HG03378 (cell line): ENCODE measurements at regions not wholly inside any gene's neighbourhood (a gene's known extent, or its start where the extent isn't known, plus 50 kb on each side); places are given as distances from the start of the nearest gene placed in this dataset.
"Not testable (repeated sequence)": the region's sequence is repeated elsewhere in the genome, so short reads cannot be mapped to it uniquely, and the experiment has no call there.

Experiments
- ATAC-seq: cut with Tn5 transposase; IDR thresholded peaks from one replicate; pipeline ENCODE4 v1.9.1; 2021; ENCODE audit warnings: mild to moderate bottlenecking, moderate library complexity; ENCODE audit not compliant: unreplicated experiment

DNA sequence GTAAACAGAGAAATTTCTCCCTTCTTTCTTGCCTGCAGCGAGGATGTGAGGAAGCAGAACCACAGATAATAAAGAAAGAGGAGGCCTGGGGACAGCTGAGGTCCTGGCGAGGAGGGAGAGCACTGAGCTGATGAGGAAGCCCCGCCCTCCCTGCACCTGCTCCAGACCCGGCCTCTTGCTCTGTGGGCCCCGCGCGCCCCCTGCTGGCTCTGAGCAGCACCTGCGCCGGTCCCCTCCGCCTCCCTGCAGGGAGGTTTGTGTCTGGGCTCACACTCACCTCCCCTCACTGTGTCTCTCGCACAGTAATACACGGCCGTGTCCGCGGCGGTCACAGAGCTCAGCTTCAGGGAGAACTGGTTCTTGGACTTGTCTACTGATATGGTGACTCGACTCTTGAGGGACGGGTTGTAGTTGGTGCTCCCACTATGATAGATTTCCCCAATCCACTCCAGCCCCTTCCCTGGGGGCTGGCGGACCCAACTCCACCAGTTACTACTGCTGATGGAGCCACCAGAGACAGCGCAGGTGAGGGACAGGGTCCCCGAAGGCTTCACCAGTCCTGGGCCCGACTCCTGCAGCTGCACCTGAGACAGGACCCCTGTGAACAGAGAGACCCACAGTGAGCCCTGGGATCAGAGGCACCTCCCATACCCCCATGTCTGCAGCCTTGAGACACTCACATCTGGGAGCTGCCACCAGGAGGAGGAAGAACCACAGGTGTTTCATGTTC is 485.4 kb downstream of the TMEM121 start:
- not testable (repeated sequence) for ATAC-seq

DNA sequence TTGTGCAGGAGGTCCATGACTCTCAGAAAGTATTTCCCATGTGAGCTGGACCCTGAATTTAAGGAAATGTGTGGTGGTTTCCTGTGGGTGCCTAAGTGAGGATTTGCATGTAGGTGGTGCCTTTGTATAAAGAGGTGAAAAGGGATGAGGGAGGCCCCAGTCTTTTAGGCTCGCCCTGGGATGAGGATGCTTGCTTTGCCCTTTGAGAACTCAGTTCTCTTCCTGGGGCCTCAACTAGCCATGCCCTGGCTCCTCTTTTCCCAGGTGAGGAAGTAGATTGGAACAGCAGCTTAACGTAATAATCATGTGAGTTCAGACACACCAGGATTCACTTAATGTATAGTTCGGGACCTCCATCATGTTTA is 486.0 kb downstream of the TMEM121 start:
- ATAC-seq = not testable (repeated sequence)

DNA sequence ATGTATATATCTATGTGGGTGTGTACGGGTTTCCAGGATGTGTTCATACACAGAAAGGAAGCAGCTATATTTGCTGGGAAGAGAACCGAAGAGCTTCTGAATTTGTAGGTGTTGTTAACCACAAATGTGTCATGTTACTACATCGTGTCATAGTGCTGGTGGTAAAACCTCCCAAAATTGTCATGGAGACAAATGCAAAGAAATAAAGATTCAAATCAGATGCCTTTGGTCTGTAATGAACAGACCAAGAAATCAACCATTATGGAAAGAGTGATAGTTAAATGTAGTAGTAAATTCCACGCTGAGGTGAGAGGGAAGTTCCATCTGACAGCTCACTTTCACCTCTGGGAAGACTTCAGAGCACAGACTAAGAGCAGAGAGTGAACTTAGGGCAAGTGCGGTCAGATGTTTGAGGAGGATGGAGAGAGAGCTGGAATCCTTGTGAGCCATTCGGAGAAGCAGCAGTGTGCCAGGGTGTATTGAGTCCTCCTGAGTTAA is 487.5 kb downstream of the TMEM121 start:
- no peak for ATAC-seq

DNA sequence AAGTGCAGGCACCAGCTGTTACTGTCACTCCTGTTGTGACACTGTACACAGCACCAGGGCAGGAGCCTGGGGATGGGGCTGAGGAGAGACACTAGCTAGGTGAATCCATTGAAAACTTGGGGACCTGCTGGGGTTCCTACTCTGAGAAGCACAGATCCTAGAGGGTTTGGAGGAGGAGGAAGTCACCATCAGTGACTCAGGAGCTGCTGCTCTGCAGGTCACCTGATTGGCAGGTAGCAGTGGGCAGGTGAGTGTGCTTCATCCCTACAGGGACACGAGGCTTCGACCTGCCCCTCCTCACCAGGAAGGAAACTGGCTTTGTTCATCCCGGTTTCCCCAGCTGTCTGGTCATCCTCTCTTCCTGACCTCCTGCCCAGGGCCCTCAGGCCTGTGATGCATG is 491.6 kb downstream of the TMEM121 start:
- not testable (repeated sequence) for ATAC-seq

DNA sequence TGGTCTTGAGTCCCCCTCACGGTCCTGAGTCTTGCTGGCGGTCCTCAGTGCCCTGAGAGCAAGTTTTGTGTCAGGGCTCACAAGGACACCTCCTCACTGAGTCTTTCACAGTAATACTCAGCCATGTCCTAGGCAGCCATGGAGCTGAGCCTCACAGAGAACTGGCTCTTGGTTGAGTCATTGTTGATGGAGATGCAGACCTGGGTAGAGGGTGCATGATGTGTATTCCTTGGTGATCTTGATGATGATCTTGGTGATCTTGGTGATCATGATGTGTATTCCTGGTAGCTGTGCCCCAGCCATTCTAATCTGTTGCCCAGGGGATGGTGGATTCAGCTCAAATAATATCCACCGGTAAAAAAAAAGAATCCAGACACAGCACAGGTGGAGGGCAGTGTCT is 495.4 kb downstream of the TMEM121 start:
- no peak for ATAC-seq

DNA sequence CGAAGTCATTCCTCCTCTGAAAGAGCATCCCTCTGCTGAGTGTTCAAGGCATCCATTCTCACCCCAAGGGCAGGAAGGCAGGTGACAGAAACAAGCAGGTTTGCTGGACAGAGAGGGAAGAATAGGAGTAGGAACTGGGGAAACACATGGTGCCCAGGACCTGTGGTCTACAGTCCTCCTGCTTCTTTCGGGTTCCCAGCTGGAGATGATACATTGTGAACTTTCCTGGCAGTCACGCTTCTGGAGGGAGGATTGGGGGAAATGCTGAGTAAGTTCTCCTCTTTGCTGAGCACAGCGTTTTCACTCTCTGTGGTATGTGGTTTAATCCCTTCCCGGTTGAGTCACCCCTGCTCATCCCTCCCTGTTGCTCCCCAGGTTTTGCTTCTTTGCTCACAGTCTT is 496.3 kb downstream of the TMEM121 start:
- ATAC-seq = not testable (repeated sequence)

DNA sequence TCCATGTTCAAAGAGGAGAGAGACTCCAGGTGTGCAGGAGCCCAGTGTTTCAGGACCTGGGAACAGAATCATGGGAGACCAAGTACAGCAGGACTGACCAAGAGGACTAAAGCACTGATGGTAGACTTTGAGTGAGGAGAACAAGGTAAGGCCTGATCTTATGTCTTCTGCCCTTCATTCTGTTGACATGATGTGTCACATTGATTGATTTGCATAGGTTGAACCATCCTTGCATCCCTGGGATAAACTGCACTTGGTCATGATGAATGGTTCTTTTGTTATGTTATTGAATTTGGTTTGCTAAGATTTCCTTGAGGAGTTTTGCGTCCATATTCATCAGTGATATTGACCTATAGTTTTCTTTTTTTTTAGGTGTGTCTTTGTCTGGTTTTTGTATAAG is 497.0 kb downstream of the TMEM121 start:
- ATAC-seq = no peak

DNA sequence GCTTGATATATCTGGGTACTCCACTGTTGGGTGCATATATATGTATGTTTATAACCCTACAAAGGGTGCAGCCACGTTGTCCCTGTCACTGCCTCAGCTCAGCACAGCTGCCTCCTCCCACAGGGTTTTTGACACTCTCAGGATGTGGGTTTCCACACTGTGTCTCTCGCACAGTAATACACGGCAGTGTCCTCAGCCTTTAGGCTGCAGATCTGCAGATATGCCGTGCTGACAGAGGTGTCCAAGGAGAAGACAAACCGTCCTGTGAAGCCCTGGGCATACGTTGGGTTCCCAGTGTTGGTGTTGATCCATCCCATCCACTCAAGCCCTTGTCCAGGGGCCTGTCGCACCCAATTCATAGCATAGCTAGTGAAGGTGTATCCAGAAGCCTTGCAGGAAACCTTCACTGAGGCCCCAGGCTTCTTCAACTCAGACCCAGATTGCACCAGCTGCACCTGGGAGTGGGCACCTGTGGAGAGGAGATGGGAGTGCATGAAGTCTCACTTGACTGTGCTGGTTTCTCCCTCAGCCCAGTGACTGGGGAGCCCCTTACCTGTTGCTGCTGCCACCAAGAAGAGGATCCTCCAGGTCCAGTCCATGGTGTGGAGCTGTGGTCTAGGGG is 498.7 kb downstream of the TMEM121 start:
- ATAC-seq = no peak

DNA sequence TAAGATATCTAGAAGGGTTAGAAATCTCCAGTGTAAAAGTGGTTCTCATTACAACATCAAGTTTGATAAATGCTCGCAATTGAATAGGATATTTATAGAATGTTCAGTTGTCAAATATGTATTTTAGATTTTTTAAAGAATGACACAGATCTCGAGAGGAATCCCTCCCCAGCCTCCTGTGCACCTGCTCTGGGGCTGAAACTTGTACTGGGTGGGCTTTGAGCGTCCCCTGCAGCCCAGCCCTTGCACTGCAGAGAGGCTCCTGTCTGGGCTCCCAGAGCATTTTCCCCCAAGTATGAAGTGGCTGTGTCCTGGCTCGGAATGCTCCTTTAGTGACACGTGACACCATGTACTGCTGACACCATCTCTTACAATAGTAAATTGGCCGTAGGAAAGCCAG is 499.6 kb downstream of the TMEM121 start:
- no peak for ATAC-seq

DNA sequence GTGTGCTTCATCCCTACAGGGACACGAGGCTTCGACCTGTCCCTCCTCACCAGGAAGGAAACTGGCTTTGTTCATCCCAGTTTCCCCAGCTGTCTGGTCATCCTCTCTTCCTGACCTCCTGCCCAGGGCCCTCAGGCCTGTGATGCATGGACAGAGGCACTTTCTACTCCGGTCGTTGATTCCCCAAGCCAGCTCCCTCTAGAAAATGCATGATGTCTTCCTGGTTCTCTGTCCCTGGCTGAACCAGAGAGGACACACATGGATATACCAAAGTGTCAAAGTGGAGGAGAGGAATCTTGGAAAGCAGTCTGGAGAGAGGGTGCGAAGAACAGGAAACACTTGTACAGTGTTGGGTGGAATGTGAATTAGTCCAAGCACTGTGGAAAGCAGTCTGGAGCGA is 501.4 kb downstream of the TMEM121 start:
- ATAC-seq = not testable (repeated sequence)

DNA sequence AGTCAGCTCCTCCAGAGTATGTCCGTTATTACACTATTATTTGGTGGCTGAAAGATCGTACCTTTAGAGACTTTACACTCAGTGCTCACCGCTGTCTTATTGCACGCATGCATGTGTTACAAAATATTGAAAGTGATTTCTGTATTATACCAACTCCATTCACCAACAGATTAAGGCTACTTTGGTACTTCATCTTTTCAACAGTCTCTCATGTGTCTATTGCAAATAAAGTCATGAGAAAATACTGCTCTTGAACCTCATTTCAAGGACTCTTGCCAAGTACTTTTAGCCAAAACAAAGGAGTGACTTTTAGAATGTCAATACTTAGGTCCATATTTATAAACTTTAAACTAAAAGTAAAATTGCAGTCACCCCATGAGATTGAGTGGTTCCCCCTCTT is 503.6 kb downstream of the TMEM121 start:
- no peak for ATAC-seq

DNA sequence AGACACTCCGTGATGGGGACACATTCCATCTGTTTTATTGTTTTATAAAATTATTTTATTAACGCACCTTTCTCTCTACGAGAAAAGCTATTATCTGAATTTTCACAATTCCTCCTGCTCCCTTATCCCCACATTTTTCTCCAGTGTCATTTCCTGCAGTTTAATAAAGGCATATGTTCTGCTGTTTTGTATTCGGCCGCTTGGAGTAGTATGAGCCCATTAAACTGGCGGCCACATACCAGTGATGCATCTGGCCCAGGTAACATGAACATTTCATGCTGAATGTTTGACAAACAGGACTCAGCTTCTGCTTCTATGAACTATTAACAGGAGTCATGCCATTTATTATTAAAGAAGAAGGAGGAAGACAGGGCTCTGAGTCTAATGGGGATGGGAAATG is 511.0 kb downstream of the TMEM121 start:
- no peak for ATAC-seq

DNA sequence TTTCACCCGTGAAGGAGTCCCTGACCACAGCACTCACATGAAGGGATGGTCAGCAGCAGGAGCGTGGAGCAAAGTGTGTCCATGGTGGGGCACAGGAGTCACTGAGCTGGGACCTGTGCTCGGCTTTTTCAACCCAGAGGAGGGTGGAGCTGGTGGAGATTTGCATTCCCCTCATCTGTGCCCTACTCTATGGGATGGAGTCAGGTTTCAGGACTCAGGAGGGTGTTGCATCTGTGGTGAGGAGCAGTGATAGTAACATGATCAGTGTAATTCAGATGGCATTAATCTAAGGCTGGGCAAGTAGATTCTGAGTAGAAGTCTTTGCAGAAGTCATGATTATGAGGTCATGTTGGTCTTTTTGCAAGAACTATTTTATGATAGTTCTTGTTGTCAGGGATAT is 511.9 kb downstream of the TMEM121 start:
- no peak for ATAC-seq

DNA sequence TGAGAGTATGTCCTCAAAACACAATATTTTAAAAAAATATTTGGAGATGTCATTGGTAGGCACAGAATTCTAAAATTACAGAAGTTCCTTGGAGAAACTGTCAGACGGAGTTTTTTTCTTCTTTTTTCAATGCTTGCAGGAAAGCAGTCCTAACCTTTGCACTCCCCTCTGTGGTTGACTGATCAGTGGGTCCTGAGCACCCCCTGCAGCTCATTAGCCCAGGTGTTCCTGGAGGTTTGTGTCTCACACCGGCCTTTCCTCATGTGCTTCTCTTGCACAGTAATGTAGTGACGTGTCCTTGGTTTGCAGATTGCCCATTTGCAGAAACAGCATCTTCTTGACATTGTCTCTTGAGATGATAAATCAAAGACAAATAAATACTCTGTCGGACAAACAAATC is 513.0 kb downstream of the TMEM121 start:
- ATAC-seq = no peak

DNA sequence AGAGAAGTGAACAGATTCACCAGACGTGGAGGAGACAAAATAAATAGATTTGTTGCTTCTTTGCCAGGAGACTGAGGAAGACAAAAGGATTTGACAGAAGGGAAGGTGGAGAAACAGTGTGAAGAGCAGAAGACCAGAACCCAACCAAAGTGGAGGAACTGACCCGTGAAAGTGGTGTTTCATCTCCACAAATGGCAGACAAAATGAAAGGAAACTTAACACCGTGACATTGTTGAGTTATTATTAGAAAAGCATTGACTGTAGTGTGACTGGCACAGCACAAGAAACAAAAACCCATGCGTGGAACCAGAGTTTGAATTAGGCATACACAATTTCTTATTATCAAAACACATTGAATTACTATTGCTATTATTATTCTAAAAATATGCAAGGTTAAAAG is 518.1 kb downstream of the TMEM121 start:
- no peak for ATAC-seq

DNA sequence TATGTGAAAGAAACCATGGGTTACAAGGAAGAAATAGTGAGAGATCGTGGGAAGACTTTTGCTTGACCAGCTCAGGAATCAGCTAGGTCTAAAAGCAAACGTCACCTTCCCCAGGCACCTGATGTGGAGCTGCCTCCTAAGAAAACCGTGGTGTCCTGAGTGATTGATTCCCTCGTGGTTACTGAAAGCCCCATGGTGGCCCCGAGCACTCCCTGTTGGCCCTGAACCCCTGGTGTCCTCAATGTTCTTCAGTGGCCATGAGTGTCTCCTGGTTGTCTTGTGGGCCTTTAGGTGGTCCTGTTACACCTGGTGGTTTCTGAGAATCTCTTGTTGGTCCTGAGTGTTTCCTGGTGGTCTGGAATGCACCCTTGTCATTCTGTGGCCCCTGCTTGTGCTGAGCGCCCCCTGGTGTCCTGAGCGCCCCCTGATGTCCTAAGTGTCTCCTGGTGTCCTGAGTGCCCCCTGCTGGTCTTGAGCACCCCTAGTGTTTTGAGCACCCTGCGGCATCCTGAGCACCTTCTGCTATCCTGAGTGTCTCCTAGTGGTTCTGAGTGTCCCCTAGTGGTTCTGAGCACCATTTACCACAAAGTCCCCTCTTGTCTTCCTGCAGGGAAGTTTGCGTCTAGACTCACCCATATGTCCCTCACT is 518.7 kb downstream of the TMEM121 start:
- no peak for ATAC-seq

DNA sequence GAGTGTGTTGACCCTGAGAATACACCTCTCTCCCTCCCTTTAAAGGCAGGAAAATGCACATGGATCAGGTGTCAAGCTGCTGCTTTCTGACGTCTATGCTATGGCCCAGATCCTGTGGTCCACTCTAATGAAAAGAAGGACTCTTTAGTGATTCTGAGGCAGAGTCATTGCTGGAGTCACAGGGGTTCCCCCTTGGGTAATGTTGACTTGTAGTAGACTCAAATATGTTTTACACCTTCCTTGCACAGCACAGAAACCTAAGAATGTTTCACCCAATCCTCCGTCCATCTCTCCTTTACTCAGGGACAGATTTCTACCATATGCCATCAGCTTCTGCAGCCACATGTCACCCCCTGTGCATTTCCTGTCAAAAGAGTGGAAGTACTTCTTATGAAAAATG is 525.4 kb downstream of the TMEM121 start:
- no peak for ATAC-seq

DNA sequence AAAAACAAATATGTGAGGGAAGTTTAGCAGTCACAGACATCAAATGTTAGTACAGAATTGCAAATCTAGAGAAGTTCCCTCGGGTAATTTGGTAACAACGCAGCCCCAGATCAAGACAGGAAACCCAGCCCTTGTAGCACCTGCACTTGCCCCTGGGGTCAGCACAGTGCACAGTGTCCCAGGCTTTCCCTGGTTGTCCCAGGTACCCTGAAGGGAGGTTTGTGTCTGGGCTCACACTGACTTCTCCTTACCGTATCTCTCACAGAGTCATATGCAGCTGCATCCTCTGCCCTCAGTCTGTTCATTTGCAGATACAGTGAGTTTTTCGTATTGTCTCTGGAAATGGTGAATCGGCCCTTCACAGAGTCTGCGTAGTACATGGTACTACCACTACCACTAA is 528.9 kb downstream of the TMEM121 start:
- no peak for ATAC-seq

DNA sequence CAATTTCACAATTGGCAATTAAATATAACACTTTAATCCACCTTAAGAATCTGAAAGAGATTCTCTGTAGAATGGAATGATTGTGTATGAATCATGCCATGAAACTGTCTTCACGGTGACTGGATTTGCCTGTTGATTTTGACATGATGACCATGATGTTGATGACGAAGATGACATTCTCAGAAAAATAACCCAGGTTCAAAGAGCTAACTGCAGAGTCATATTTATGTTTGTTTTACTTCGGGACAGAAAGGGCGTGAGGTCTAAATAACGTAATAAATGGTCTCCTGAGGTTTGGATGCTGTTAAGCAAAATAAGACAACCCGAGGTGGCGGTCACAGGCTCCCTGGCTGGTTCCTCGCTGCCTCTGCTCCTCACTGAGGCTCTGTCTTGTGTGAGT is 532.0 kb downstream of the TMEM121 start:
- no peak for ATAC-seq

DNA sequence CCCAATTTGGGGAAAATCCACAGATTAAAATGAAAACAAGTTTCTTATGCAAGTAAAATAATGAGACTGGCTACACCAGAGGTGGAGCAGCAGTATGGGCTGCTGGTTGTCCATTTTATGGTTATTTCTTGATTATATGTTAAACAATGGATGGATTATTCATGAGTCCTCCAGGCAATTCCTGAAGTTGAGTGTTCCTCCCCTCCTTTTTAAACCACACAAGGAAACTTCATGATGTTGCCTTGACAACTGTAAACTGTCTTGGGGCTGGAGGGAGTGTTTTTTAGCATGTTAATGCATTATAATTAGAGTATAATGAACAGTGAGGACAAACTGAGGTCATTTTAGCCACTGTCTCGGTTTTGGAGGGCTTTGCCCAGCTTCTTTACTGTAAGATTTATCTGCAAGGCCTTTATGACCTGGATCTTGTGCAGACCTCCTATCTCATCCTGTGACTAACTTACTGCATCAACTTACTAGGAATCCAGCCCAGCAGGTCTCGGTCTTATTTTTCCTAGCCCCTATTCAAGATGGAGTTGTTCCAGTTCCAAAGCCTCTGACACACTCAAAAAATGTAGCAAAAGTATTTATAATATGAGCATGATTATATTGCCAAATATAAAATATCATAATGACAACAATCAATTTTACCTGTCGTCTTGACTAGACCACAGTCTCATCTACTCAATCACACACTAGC is 534.0 kb downstream of the TMEM121 start:
- no peak for ATAC-seq

DNA sequence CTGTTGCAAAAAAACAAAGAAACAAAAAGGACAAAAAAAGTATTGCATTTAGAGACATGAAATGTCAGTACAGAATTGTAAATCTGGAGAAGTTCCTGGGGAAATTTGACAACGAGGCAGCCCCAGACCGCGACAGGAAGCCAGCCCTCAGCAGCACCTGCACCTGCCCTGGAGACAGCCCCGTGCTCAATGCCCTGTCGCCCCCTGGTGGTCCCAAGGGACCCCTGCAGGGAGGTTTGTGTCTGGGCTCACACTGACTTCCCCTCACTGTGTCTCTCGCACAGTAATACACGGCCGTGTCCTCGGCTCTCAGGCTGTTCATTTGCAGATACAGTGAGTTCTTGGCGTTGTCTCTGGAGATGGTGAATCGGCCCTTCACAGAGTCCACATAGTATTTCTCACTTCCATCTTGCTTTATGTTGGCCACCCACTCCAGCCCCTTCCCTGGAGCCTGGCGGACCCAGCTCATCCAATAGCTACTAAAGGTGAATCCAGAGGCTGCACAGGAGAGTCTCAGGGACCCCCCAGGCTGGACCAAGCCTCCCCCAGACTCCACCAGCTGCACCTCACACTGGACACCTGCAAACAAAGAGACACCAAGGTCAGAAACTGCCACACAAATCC is 535.6 kb downstream of the TMEM121 start:
- not testable (repeated sequence) for ATAC-seq
